ENCODE measurements at regions not wholly inside any gene's neighbourhood (a gene's known extent, or its start where the extent isn't known, plus 50 kb on each side); places are given as distances from the start of the nearest gene placed in this dataset.

DNA sequence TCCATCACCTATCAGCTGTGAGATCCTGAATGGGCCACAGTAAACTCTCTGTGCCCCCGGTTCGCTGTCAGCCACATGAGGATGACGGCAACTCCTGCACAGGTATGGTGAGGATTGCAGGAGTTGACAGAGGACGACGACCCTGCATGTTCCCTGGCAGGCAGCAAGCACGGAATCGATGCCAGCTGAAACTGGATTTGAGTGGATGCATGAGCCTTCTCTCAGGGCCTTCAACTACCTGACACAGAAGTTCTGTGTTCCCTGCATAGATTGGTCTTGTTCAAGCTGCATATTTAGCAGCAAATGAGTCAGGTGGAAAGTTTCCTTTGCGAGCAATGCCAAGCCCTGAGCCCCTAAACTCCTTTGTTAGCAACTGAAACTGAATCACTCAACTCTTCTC is 69.6 kb upstream of the PTCH1 start:
- no peak for TF ChIP-seq POLR2A (IDR thresholded peaks at IDR 0.05)
- TF ChIP-seq, protein P1, sequence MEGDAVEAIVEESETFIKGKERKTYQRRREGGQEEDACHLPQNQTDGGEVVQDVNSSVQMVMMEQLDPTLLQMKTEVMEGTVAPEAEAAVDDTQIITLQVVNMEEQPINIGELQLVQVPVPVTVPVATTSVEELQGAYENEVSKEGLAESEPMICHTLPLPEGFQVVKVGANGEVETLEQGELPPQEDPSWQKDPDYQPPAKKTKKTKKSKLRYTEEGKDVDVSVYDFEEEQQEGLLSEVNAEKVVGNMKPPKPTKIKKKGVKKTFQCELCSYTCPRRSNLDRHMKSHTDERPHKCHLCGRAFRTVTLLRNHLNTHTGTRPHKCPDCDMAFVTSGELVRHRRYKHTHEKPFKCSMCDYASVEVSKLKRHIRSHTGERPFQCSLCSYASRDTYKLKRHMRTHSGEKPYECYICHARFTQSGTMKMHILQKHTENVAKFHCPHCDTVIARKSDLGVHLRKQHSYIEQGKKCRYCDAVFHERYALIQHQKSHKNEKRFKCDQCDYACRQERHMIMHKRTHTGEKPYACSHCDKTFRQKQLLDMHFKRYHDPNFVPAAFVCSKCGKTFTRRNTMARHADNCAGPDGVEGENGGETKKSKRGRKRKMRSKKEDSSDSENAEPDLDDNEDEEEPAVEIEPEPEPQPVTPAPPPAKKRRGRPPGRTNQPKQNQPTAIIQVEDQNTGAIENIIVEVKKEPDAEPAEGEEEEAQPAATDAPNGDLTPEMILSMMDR (IDR thresholded peaks at IDR 0.05 in 4 of 5, conservative IDR thresholded peaks at IDR 0.05 in 1 of 5), result no peak

Measured in gastrocnemius medialis (tissue), 4 donors.